ENCODE measurements at regions not wholly inside any gene's neighbourhood (a gene's known extent, or its start where the extent isn't known, plus 50 kb on each side); places are given as distances from the start of the nearest gene placed in this dataset.

GRCh38 chr12:89185181-89185580 lies 167.1 kb downstream of the DUSP6 start:
- DNase-seq (ENCODE audit: low read depth), result no peak

GRCh38 chr12:89183985-89184435 lies 168.3 kb downstream of the DUSP6 start:
- DNase-seq (ENCODE audit: low read depth), result no peak

- no peak for DNase-seq (ENCODE audit: low read depth)
Observed at GRCh38 chr12:89181271-89181920, 170.9 kb downstream of the DUSP6 start.

GRCh38 chr12:89180496-89180895 lies 171.8 kb downstream of the DUSP6 start:
- DNase-seq (ENCODE audit: low read depth), result no peak

GRCh38 chr12:89179983-89180382 lies 172.3 kb downstream of the DUSP6 start:
- DNase-seq (ENCODE audit: low read depth), result peak; percentile 83

GRCh38 chr12:89179245-89179644 lies 173.1 kb downstream of the DUSP6 start:
- DNase-seq (ENCODE audit: low read depth), result no peak

GRCh38 chr12:89177802-89178395 lies 174.4 kb downstream of the DUSP6 start:
- no peak for DNase-seq (ENCODE audit: low read depth)

- DNase-seq (ENCODE audit: low read depth), result no peak
Observed at GRCh38 chr12:89176676-89177075, 175.6 kb downstream of the DUSP6 start.

- DNase-seq (ENCODE audit: low read depth), result no peak
Observed at GRCh38 chr12:89173678-89174077, 178.6 kb downstream of the DUSP6 start.

- DNase-seq (ENCODE audit: low read depth), result no peak
Observed at GRCh38 chr12:89173096-89173495, 179.2 kb downstream of the DUSP6 start.

- no peak for DNase-seq (ENCODE audit: low read depth)
Observed at GRCh38 chr12:89172224-89172623, 180.1 kb downstream of the DUSP6 start.

- DNase-seq (ENCODE audit: low read depth), result no peak
Observed at GRCh38 chr12:89169321-89169720, 183.0 kb downstream of the DUSP6 start.

GRCh38 chr12:89167986-89168385 lies 184.3 kb downstream of the DUSP6 start:
- no peak for DNase-seq (ENCODE audit: low read depth)

GRCh38 chr12:89166525-89166934 lies 185.8 kb downstream of the DUSP6 start:
- no peak for DNase-seq (ENCODE audit: low read depth)

- no peak for DNase-seq (ENCODE audit: low read depth)
Observed at GRCh38 chr12:89166121-89166520, 186.2 kb downstream of the DUSP6 start.

GRCh38 chr12:89165703-89166102 lies 186.6 kb downstream of the DUSP6 start:
- DNase-seq (ENCODE audit: low read depth), result no peak

- no peak for DNase-seq (ENCODE audit: low read depth)
Observed at GRCh38 chr12:89163918-89164317, 188.4 kb downstream of the DUSP6 start.

GRCh38 chr12:89162589-89163261 lies 189.6 kb downstream of the DUSP6 start:
- no peak for DNase-seq (ENCODE audit: low read depth)

GRCh38 chr12:89161557-89161956 lies 190.7 kb downstream of the DUSP6 start:
- DNase-seq (ENCODE audit: low read depth), result no peak

- DNase-seq (ENCODE audit: low read depth), result no peak
Observed at GRCh38 chr12:89160716-89161123, 191.6 kb downstream of the DUSP6 start.

- DNase-seq (ENCODE audit: low read depth), result no peak
Observed at GRCh38 chr12:89157413-89157812, 194.9 kb downstream of the DUSP6 start.

- DNase-seq (ENCODE audit: low read depth), result no peak
Observed at GRCh38 chr12:89156862-89157262, 195.4 kb downstream of the DUSP6 start.

GRCh38 chr12:89156340-89156739 lies 196.0 kb downstream of the DUSP6 start:
- DNase-seq (ENCODE audit: low read depth), result no peak

Data from forelimb muscle (tissue), 1 donor.